RWPE1 (cell line): ENCODE measurements at regions not wholly inside any gene's neighbourhood (a gene's known extent, or its start where the extent isn't known, plus 50 kb on each side); places are given as distances from the start of the nearest gene placed in this dataset.

Experiments
- CTCF ChIA-PET: fragments of 350-600 bp; sonication (Branson Sonifier 250); formaldehyde crosslinking; extraction: SDS; loops from one replicate; lab custom pipeline; 2021; lab: Yijun Ruan, JAX
- POLR2A ChIA-PET: fragments of 400-600 bp; formaldehyde crosslinking; extraction: SDS; loops from one replicate; lab custom pipeline; 2020; ENCODE audit warnings: antibody characterized with exemption; ENCODE audit not compliant: low non-redundant PET; lab: Yijun Ruan, JAX
- DNase-seq: peaks from one replicate; pipeline ENCODE4 v3.0.0; 2012; ENCODE audit warnings: low spot score
- H3K27ac ChIP-seq: fragments of 450-650 bp; 2 replicates; pipeline ENCODE4 v1.5.1; 2017
- CTCF ChIP-seq: fragments of 450-650 bp; conservative IDR thresholded peaks from 2 replicates; pipeline ENCODE4 v1.5.1; 2017; ENCODE audit warnings: low read depth, mild to moderate bottlenecking

GRCh38 chr17:53330756-53331155, 492.0 kb upstream of the KIF2B start:
- ChIA-PET CTCF (no interaction called here), POLR2A (no interaction called here)
- no peak overlapping the region for H3K27ac ChIP-seq
- no peak for TF ChIP-seq CTCF
- DNase-seq, result no peak

- TF ChIP-seq CTCF, result no peak
- no peak overlapping the region for H3K27ac ChIP-seq
- ChIA-PET POLR2A (no interaction called here), CTCF (interaction anchor here (0.7 kb wide), 1 partner anchor 529 kb away, joined by 6 read pairs; no protein-coding TSS in a partner anchor)
- DNase-seq, result no peak
Measured at GRCh38 chr17:53321651-53322050, 501.1 kb upstream of the KIF2B start.

GRCh38 chr17:53319947-53320346, 502.8 kb upstream of the KIF2B start:
- no peak for DNase-seq
- no peak overlapping the region for H3K27ac ChIP-seq
- no peak for TF ChIP-seq CTCF
- CTCF ChIA-PET, result no interaction called here
- POLR2A ChIA-PET, result no interaction called here

- H3K27ac ChIP-seq, result no peak overlapping the region
- no peak for DNase-seq
- TF ChIP-seq CTCF, result no peak
- POLR2A ChIA-PET, result no interaction called here
- CTCF ChIA-PET, result interaction anchor here (0.6 kb wide), 1 partner anchor 48 kb away, joined by 4 read pairs; no protein-coding TSS in a partner anchor
Measured at GRCh38 chr17:53316988-53317387, 505.7 kb upstream of the KIF2B start.

GRCh38 chr17:53316073-53316472, 506.7 kb upstream of the KIF2B start:
- no peak for DNase-seq
- ChIA-PET POLR2A (no interaction called here), CTCF (interaction anchor here (0.6 kb wide), 1 partner anchor 48 kb away, joined by 4 read pairs; no protein-coding TSS in a partner anchor)
- no peak for TF ChIP-seq CTCF
- H3K27ac ChIP-seq, result no peak overlapping the region

- no peak for TF ChIP-seq CTCF
- DNase-seq, result no peak
- CTCF ChIA-PET, result no interaction called here
- POLR2A ChIA-PET, result no interaction called here
- no peak overlapping the region for H3K27ac ChIP-seq
Measured at GRCh38 chr17:53314521-53314920, 508.2 kb upstream of the KIF2B start.
